ENCODE measurements at regions not wholly inside any gene's neighbourhood (a gene's known extent, or its start where the extent isn't known, plus 50 kb on each side); places are given as distances from the start of the nearest gene placed in this dataset.

DNA sequence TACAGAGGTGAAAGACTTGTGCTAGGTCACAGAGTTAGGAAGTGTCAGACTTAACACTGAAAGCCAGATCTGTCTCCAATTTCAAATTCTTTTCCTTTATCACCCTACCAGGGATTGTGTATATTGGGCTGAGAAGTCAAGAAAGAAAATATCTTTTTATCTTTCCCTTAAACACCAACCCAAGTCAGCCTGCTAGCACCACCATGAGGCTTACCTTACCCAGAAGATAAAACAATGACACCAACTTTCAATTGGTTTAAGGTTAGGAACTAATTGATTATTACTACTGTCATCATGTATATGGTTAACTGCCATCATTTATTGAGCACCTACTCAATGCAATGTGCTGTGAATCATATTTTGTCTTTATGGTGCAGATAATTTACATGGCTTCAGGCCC, 178.9 kb upstream of the FOXD3 start:
- TF ChIP-seq, protein P1, sequence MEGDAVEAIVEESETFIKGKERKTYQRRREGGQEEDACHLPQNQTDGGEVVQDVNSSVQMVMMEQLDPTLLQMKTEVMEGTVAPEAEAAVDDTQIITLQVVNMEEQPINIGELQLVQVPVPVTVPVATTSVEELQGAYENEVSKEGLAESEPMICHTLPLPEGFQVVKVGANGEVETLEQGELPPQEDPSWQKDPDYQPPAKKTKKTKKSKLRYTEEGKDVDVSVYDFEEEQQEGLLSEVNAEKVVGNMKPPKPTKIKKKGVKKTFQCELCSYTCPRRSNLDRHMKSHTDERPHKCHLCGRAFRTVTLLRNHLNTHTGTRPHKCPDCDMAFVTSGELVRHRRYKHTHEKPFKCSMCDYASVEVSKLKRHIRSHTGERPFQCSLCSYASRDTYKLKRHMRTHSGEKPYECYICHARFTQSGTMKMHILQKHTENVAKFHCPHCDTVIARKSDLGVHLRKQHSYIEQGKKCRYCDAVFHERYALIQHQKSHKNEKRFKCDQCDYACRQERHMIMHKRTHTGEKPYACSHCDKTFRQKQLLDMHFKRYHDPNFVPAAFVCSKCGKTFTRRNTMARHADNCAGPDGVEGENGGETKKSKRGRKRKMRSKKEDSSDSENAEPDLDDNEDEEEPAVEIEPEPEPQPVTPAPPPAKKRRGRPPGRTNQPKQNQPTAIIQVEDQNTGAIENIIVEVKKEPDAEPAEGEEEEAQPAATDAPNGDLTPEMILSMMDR (IDR thresholded peaks at IDR 0.05): no peak
- no peak for TF ChIP-seq POLR2AphosphoS5 (IDR thresholded peaks at IDR 0.05)
- no peak for TF ChIP-seq POLR2A (IDR thresholded peaks at IDR 0.05)

Measured in prostate gland (tissue), 2 donors.